ENCODE measurements at regions not wholly inside any gene's neighbourhood (a gene's known extent, or its start where the extent isn't known, plus 50 kb on each side); places are given as distances from the start of the nearest gene placed in this dataset.
A peak's percentile ranks its signal among the peaks of the same experiment; 100 is the strongest.

DNA sequence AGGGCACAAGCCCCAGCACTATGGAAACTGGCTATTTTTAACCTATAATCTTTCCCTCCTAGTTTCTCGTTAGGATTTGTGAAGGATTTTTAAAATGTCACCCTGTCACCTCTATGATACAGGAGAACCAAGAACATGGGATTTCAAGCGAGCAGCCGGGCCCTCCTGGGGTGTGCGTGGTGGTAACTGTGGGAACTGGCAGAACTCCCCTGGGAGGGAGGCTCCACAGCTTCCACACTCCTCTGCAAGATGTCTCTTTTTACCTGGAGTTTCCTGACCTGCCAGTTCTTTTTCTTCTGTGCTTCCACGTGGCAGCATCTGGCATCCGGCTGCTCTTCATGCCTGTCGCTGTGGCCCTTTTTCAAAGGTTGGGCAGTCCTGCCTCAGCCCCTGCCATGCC is 386.3 kb upstream of the MYT1L start:
- DNase-seq (ENCODE audit: low spot score): no peak

DNA sequence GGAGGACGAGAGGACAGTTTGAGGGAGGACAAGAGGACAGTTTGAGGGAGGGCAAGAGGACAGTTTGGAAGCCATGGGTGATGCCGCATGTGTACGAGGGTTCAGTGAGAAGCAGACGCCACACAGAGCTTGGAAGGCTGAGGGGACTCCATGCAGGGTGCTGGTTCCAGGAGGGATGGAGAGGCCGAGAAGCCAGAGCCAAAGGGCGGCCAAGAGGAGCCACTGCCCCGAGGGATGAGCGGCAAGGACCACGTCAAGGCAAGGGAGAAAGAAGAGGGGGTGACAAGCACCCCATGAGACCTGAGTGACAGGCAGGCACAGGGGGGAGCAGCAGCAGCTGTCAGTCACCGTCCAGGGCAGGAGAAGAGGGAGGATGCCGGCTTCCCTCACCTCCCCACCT is 385.7 kb upstream of the MYT1L start:
- no peak for DNase-seq (ENCODE audit: low spot score)

DNA sequence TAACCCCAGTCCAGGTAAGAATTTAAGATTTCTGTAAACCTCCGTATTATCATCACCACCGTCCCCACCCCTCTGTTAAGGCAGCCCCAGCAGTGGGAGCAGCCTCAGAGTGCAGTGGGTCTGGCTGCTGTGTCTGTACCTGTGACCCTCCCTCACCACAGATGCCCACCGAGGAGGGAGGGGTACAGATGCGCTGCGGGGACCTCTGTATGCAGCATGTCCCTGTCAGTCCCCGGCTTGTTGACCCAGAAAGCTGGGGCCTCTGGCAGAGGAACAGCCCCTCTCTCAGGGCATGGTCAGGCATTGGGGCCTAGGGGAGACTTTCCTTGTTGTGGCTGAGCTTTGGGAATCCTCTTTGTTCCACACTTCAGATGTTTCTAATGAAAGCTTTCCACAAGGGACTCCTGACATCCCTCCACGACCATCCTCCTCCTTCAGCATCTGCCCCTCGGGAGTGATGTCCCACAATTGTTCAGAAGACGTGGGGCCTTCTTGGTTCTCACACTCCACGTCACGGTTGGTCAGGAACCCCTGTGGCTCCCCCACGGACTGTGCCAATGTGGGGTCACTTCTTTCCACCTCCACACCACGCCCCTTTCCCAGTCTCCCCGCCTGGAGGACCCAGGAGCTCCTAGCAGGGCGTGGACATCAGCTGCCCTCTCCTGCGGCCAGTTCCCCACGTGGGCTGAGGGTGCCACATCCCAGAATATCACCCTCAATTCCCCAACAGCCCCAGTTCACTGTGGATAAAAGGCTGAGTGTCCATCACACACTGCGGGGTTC is 384.2 kb upstream of the MYT1L start:
- DNase-seq (ENCODE audit: low spot score): no peak

DNA sequence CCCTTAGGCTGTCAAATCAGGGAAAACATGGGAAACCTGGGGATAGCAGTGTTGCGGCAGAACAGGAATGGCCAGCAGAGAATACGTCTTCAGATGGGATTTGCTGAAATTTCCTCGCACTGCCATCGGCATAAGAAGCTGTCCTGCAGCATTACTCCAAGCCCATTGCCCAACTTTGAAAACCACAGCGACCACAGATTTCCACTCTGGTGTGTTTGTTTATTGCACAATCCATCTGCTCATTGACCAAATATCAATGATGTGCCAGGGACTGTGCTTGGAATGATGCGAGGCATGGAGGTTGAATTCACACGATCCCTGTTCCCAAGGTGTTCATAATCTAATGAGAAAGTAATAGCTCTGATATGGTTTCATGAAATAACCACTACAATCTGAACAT is 383.3 kb upstream of the MYT1L start:
- DNase-seq (ENCODE audit: low spot score): no peak

DNA sequence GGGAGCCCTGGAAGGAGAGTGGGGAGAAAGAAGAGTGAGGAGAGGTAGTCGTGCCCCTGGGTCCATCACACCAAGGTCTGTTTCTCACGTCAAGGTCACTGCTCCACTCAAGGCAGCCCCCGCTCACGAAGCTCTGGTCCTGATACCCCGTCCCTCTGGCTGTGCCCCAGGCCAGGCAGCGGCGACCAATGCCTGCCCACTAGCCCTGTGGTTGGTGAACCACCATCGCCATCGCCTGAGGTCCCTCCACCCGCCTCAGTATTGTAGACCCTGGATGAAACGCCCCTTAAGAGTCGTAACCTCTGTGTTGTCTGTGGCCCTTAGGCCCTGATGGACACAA is 378.3 kb upstream of the MYT1L start:
- DNase-seq (ENCODE audit: low spot score): no peak

DNA sequence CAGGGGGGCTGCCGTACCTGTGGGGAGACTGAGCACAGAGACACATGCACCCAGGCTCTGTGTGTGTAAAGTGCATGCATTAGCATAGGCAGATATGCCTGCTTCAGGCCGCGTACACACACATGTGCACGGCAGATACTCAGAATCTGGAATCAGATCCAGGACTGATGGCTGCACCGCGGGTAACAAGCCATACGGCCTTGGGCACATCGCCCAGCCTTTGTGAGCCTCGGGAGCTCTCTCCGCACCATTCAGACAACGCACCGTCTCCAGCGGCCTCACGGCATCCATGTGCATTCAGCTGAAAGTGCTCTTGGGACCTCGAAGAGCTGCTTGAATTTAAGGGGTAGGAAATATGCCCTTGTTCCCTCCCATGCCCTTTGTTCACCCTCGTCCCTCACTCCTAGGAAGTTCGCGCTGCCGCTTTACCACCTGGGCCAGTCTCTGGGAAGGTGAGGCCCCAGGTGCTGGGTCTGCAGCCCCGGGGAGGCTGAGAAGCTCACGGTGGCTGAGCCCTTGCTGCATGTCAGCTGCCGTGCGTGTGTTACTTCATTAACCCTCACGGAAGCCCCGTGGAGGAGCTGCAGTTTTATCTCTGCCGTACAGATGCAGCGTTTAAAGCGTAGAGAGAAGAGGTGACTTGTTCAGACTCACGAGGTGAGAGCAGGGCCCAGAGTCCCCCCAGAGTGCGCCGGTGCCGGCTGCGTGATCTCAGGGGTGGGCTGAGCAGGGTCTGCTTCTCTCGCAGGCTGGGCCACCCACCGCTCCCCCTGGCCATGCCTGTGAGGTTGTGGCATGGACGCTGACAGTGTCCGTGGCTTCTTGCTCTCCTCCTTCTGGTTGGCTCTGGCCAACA is 377.7 kb upstream of the MYT1L start:
- no peak for DNase-seq (ENCODE audit: low spot score)

DNA sequence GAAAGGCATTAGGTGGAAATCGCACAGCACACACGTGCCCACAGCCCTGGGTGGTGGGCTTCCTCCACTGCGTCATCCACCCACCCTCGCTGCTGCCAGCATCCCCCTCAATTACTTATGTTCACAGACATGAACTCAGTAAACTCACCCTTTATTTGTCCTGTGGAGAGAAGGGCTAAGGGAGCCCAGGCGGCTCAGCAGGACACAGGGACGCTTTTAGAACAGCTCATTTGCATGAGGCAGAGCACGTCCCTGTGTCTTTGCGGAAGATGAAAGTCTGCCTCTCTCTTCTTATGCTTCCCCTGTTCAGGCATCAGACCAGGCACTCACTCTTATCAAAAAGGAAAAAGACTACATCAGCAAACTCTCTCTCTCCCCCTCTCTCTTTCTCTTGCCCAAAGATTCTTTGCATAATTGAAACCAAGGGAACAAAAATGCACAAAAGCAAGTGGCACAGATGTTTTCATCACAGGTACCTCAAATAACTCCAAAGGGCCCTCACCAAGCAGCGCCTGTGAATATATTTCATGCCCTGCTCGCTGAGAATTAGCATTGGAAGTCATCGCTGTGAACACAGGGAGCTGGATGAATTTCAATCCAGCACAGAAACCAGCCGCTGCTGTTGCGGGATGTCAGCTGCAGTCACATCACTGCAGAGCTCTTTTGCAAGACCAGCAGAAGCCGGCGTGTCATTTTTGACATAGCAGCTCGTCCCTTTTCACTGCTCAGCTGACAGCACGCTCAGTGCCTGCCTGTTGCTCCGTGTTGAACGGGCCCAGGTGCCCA is 376.3 kb upstream of the MYT1L start:
- peak; percentile 38 for DNase-seq (ENCODE audit: low spot score)

DNA sequence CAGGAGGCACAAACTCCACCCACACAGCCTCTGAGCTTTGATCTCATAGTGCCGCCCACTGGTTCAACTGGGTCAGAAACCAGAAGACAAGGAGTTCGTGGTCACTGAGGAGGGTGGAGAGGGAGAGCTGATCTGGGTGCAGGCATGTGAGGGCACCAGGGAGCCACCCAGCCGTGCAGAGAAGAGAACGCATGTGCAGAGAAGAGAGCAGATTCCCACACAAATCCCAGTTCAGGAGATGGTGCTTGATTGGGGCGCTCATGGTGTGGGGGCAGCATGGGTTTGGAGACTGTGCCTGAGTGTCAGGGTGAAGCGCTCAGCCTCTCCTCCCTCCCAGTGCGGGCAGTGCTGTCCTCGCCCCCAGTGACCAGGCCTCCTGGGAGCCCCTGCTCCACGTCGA is 375.2 kb upstream of the MYT1L start:
- DNase-seq (ENCODE audit: low spot score): no peak

DNA sequence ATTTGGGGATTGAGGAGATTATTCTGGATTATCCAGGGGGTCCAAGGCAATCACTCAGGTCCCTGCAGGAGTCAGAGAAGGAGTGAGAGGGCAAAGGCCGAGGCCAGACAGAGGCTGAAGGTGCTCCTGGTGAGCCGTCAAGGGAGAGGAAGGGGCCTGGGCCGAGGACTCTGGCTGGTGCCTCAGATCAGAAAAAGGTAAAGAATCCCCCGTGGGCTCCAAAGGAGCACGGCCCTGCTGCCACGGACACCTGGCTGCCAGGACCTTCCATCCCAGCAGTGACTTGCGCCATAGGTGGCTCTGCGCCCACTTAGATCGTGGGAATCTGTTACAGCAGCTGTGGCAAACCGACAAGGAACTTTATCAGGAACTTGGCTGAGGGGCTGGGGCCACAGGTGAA is 374.8 kb upstream of the MYT1L start:
- no peak for DNase-seq (ENCODE audit: low spot score)

DNA sequence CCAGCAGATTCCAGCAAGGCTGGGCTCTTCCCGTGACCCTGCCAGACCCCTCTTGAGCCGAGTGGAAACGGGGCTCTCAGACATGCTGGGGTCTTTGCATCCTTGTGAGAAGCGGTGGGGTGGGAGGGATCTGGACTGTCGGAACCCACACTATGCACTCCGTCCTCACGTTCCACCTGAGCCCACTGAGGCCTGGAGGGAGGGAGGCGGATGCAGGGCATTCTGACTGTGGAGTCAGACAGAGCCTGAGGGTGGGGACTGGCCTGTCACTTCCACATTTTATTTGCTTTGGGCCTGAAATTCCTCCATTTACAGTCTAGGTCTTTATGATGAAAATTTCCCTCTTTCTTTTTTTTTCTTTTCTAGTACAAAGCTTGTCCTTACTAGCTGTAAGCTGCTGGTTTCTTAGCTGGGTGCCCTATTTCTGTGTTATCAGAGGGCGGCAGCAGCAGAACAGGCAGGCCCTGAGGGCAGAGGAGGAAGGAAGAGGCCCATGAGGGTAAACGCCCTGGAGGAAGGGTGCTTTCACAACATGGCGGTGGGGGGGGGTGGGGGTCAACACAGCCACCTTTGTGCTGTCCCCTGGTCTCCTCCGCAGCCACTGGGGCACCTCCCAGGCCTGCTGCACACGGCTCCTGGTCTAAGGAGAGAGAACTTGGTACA is 373.5 kb upstream of the MYT1L start:
- no peak for DNase-seq (ENCODE audit: low spot score)

DNA sequence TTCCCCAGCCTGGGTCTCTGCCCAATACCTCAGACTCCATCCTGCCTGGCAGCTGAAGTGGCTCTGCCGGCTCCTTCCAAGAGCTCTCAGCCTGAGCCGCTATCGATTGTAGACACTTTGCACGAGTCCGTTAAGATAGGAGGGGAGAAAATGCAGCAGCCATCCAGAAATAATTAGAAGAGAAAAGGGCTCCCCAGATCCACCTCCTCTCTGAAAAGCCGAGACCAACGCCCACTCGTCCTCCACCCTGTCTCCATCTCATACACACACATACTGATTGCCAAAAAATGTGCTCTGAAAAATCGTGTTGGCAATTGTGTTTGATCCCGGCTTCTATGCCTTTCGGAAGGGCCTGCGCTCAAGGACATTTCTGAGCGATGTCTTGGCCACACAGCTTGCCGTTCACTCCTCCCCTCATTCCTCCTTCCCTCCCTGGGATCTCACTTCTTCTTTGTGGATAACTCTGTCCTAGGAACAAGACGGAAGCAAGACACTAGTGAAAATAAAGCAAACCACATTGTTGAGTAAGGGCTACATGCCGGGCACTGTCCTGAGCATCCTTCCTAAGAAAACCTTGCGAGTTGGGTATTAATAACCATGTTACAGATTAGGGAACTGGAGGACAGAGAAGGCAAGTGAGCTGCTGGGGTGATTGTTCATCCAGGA is 372.8 kb upstream of the MYT1L start:
- DNase-seq (ENCODE audit: low spot score): no peak

DNA sequence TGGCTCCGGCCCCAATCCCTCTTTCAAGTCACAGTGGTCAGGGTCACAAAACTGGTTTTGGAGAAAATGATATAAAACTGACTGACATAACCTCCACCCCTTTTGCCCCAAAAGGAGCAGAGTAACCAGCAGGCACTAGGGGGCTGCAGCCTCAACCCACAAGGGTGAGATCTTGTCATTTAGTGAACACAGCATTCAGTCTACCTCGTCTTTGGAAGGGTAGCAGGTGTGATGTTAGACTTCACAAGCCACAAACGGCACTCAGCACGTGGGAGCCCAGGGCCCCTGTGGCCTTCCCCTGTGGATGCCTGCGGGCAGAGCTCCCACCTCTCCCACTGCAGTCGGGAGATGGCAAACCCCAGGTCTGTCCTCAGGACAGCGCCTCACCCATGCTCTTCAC is 372.1 kb upstream of the MYT1L start:
- no peak for DNase-seq (ENCODE audit: low spot score)

DNA sequence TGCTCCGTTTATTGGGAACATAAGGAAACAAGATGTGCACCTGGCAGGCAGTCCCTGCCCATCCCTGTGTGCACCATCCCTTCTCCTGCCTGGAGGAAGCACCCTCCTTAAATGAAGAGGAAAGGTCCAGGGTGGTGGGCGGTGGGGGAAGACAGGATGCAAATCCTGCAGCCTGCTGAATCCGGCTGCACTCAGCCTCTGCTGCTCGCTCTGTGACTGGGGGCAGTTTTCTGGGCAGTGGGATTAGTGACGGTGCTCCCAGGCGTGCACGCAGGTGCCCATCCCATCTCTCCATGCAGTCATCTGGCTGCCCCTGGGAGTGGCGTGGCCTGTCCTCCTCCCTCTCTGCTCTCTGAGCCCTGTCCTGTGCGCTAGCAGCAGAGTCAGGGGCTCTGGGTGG is 371.3 kb upstream of the MYT1L start:
- DNase-seq (ENCODE audit: low spot score): no peak

DNA sequence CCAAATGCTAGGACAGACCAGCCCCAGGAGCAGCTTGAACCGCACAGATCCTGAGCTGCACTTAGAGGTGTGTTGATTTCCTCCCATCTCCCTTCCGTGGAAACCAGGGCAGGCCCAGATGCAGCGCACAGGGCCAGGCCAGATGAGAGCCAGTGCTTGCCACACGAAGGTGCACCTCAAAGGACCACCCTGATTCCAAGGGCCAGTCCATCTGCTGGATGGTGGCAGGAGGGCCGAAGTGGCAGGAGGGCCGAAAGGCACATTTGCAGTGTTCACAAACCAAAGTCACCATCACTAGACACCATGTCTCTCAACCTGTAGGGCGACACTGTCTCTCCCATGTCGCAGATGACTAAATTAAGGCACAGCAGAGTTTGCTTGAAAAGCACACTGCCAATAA is 370.7 kb upstream of the MYT1L start:
- DNase-seq (ENCODE audit: low spot score): no peak

DNA sequence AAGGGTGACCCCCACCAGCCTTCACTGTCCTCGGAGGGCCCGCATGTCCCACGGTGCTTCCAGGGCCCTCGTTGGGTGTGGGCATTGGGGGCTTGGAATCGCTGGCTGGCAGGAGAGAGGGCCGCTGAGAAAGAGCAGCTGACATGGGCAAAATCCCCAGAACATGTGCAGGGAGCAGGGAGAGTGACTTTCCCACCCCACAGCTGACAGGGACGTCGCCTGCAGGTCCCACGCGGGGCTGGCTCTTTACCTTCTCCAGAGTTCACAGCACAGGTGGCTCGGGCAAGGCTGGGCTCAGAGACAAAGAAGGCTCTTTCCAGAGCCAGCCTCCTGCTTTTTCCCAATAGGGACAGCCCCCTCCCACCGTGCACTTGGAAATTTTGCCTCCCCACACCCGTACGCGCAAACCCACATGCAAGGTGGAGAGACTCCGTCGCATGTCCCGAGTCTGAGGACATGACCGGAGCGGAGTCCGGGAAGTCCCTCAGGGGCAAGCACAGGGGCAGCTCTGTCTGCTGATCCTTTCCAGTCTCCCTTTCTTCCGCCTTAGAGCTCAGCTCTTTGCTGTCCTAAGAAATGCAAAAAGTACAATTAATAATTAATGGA is 370.2 kb upstream of the MYT1L start:
- no peak for DNase-seq (ENCODE audit: low spot score)

DNA sequence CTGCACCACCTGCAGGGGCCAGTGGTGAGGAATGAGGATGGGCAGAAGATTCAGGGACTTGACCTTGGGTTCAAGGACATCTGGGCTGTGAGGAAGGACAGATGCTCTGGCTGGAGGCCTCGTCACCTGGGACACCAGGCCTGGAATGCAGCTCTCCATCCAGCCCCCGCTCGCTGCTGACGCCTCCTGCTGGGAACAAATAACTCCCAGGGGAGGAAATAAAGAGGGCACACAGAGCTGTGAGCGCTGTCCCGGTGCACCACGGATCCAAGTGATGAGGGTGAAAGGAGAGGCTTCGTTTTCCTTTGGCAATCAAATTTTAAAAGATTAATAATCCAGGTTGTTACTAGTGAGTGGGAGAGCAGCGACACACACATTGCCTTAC is 368.0 kb upstream of the MYT1L start:
- no peak for DNase-seq (ENCODE audit: low spot score)

DNA sequence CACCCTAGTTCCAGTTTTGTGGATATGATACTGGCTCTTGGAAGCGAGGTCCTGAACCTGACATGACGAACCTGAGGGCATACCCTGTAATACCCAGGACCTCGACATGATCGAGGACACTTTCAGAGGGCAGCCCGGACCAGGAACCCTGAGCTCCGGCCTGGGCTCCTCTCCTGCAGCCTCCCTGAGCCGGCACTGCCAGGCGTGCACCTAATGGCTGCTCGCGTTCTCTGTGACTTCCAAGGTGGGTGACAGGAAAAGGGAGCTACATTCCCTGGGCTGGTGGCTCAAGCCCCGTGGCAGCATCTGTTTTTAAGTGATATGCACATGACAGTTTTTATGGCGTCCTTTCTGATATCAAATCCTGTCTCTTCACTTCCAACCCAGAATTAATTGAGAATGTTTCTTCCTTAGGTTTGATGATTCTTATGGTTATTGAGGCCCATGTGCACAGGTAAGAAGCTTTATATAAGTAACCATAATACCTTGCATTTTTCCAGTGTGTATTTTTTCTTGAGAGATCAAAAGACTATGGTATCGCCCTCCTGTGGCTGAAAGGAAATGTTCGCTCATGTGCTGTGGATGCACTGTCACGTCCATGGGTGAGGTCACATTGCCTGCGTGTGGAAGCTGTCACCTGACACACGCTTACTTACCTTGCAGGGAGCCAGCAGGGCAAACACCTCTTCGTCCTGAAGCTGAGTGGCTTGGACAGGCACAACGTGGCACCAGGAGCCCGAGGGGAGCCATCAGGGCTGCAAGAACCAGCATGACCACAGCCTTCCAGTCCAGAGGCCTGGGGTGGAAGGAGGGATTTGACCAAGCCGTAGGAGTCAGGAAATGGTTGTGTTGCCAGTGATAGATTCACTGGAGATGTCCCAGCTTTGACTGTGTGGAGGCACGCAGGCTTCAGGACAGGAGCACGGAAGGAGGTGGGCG is 367.4 kb upstream of the MYT1L start:
- DNase-seq (ENCODE audit: low spot score): no peak

DNA sequence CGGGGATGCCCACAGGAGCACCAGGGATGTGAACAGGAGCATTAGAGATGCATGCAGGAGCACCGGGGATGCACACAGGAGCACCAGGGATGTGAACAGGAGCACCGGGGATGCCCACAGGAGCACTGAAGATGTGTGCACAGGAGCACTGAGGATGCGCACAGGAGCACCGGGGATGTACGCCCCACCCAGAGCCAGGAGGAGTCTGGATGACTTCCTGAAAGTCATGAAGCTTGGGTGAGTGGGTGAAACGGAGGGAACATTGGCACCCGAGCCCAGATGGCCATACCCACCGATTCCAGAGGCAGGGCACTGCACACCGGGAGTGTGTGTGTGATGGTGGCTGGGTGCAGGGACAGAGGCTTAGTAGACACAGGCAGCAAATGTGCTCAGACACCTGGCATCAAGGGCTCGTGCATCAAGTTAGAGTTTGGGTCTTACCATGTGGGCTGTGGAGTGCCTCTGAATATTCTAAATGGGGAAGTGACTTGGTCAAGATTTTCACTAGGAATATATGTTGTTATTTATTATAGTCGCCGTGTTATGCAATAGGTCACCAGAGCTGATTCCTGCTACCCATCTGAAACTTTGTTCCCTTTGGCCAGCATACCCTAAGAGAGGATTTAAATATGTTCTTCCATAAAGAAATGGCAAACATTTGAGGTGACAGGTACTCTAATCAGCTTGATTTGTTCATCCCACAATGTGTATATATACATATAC is 365.8 kb upstream of the MYT1L start:
- DNase-seq (ENCODE audit: low spot score): no peak

DNA sequence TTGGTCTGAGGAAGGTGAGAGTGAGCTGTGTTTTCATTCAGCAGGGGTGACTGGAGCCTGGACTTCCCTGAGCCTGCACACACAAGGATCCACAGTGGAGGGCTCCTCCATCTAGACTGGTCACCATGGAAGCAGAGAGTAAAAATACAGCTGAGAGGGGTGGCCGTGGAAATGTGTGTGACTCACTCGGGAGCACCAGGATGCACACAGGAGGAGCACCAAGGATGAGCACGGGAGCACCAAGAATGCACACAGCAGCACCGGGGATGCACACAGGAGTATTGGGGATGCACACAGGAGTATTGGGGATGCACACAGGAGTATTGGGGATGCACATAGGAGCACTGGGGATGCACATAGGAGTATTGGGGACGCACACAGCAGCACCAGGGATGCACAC is 365.2 kb upstream of the MYT1L start:
- no peak for DNase-seq (ENCODE audit: low spot score)

DNA sequence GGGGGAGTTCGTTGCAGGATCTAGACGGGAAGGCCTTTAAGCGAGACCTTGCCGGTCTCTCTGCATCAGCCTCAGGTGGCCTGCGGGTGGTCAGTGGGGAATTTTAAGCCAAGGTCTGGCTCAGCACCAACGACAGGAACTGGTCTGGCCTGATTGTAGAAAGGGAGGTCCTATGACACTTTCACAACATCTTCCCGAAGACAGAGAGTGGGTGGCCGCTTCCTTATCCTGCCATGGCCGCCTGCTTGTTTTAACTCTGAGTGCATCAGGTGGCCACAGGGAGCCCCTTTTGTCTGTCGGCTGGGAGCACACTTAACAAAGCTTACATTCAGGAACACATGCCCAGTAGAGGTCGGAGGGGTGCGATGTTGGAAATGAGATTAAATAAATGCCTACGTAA is 363.7 kb upstream of the MYT1L start:
- DNase-seq (ENCODE audit: low spot score): no peak
